A673 (cell line): ENCODE measurements at regions not wholly inside any gene's neighbourhood (a gene's known extent, or its start where the extent isn't known, plus 50 kb on each side); places are given as distances from the start of the nearest gene placed in this dataset.

Experiments
- BruUV-seq: library from RNA; stranded (reverse); fragments of 400-500 nt; replicated peaks from 2 replicates; lab custom pipeline; 2021; lab: Mats Ljungman, UMichigan
- CTCF ChIA-PET: fragments of 300-600 bp; sonication (Branson Sonifier 250); formaldehyde crosslinking; loops from one replicate; lab custom pipeline; 2022; ENCODE audit warnings: antibody characterized with exemption; lab: Charles Lee
- POLR2A ChIA-PET: fragments of 300-600 bp; sonication (Branson Sonifier 250); formaldehyde crosslinking; loops from one replicate; lab custom pipeline; 2022; ENCODE audit warnings: antibody characterized with exemption; ENCODE audit not compliant: low non-redundant PET; lab: Charles Lee
- DNase-seq: peaks from one replicate; pipeline ENCODE4 v3.0.0-alpha.2; 2015; ENCODE audit warnings: low spot score
- H3K27ac ChIP-seq: fragments of 200-600 bp; sonication (generic); 2 replicates; pipeline ENCODE4 v1.5.1; 2016; ENCODE audit warnings: mixed run types, low read depth, mild to moderate bottlenecking, mixed read lengths, antibody characterized with exemption, low read length; ENCODE audit not compliant: poor library complexity, severe bottlenecking
- H3K27me3 ChIP-seq: fragments of 200-600 bp; sonication (generic); replicated peaks from 2 replicates; pipeline ENCODE4 v1.6.1; 2017; ENCODE audit warnings: mixed run types, low read depth, mild to moderate bottlenecking, mixed read lengths, antibody characterized with exemption, low read length; ENCODE audit not compliant: insufficient read depth, poor library complexity
- H3K36me3 ChIP-seq: fragments of 200-600 bp; sonication (generic); 2 replicates; pipeline ENCODE4 v1.6.1; 2016; ENCODE audit warnings: mixed run types, mild to moderate bottlenecking, mixed read lengths, antibody characterized with exemption, low read length; ENCODE audit not compliant: insufficient read depth, poor library complexity, severe bottlenecking
- H3K4me1 ChIP-seq: fragments of 200-600 bp; sonication (generic); 2 replicates; pipeline ENCODE4 v1.6.1; 2017; ENCODE audit warnings: mixed run types, mild to moderate bottlenecking, mixed read lengths, antibody characterized with exemption, low read length; ENCODE audit not compliant: insufficient read depth, poor library complexity, severe bottlenecking
- H3K4me3 ChIP-seq: fragments of 200-600 bp; sonication (generic); 2 replicates; pipeline ENCODE4 v1.5.1; 2016; ENCODE audit warnings: low read depth, mixed run types, mild to moderate bottlenecking, mixed read lengths, low read length; ENCODE audit not compliant: poor library complexity, severe bottlenecking
- H3K9me3 ChIP-seq: fragments of 200-600 bp; sonication (generic); 2 replicates; pipeline ENCODE4 v1.6.1; 2016; ENCODE audit warnings: mixed run types, low read depth, mild to moderate bottlenecking, mixed read lengths, antibody characterized with exemption, low read length; ENCODE audit not compliant: poor library complexity, severe bottlenecking
- CTCF ChIP-seq: fragments of 300-800, 200-600 bp; sonication (generic); conservative IDR thresholded peaks from 2 replicates; pipeline ENCODE4 v1.5.1; 2017; ENCODE audit warnings: low read depth, mild to moderate bottlenecking, antibody characterized with exemption, low read length, moderate library complexity, mixed read lengths
- EZH2 ChIP-seq: fragments of 200-600 bp; sonication (generic); IDR thresholded peaks from 2 replicates; pipeline ENCODE4 v1.6.1; 2017; ENCODE audit warnings: borderline replicate concordance, low read depth, mild to moderate bottlenecking, mixed read lengths, antibody characterized with exemption, low read length; ENCODE audit not compliant: poor library complexity, severe bottlenecking
- intact Hi-C: fragments of 100-400 bp; cut with micrococcal nuclease; formaldehyde crosslinking; loops from one replicate; pipeline ENCODE4 v1.10.0; 2022; ENCODE audit not compliant: unreplicated experiment

- Histone ChIP-seq H3K27ac (no peak overlapping the region), H3K9me3 (no peaks in the 10 kb centered on the region), H3K4me3 (no peak overlapping the region), H3K36me3 (no peaks in the 10 kb centered on the region), H3K27me3 (no peaks in the 10 kb centered on the region), H3K4me1 (no peaks in the 10 kb centered on the region)
- TF ChIP-seq CTCF: no peak
- TF ChIP-seq EZH2: no peak
- POLR2A ChIA-PET: no interaction called here
- DNase-seq: no peak
- CTCF ChIA-PET: no interaction called here
- intact Hi-C loops: no loop called here
- no TSS peak for BruUV-seq
Observed at GRCh38 chr3:135867911-135868310, 97.6 kb upstream of the PPP2R3A start.

- POLR2A ChIA-PET: no interaction called here
- Histone ChIP-seq H3K27ac (no peak overlapping the region), H3K27me3 (no peaks in the 10 kb centered on the region), H3K4me1 (no peaks in the 10 kb centered on the region), H3K4me3 (no peak overlapping the region), H3K36me3 (no peaks in the 10 kb centered on the region), H3K9me3 (no peaks in the 10 kb centered on the region)
- BruUV-seq: no TSS peak
- intact Hi-C loops: no loop called here
- no peak for TF ChIP-seq CTCF
- no peak for TF ChIP-seq EZH2
- DNase-seq: no peak
- CTCF ChIA-PET: no interaction called here
Observed at GRCh38 chr3:135868801-135869200, 96.7 kb upstream of the PPP2R3A start.

- ChIA-PET POLR2A (no interaction called here), CTCF (no interaction called here)
Observed at GRCh38 chr3:135869439-135870105, 96.0 kb upstream of the PPP2R3A start.

More at GRCh38 chr3:135869439-135870105, 96.0 kb upstream of the PPP2R3A start:
- BruUV-seq: no TSS peak
- no peaks in the 10 kb centered on the region for H3K9me3 ChIP-seq
- no peaks in the 10 kb centered on the region for H3K4me1 ChIP-seq
- no peak overlapping the region for H3K4me3 ChIP-seq
- H3K27ac ChIP-seq: no peak overlapping the region
- intact Hi-C loops: no loop called here
- no peaks in the 10 kb centered on the region for H3K27me3 ChIP-seq
- TF ChIP-seq CTCF: no peak
- TF ChIP-seq EZH2: no peak
- H3K36me3 ChIP-seq: no peaks in the 10 kb centered on the region
- DNase-seq: no peak
